T-helper 2 cell treated with Interferon-gamma antibody and Interleukin-4, amounts not matched to agents 100 ng/mL and 5 ng/mL, for 36 hours (primary cell): ENCODE measurements at regions not wholly inside any gene's neighbourhood (a gene's known extent, or its start where the extent isn't known, plus 50 kb on each side); places are given as distances from the start of the nearest gene placed in this dataset.

ENCODE experiments used
- intact Hi-C: fragments of 100-400 bp; cut with micrococcal nuclease; formaldehyde crosslinking; loops from one replicate; pipeline ENCODE4 v1.15.1; 2023

GRCh38 chr4:59983852-59984251 lies 1216.3 kb upstream of the ADGRL3 start:
- intact Hi-C loops = no loop called here

DNA sequence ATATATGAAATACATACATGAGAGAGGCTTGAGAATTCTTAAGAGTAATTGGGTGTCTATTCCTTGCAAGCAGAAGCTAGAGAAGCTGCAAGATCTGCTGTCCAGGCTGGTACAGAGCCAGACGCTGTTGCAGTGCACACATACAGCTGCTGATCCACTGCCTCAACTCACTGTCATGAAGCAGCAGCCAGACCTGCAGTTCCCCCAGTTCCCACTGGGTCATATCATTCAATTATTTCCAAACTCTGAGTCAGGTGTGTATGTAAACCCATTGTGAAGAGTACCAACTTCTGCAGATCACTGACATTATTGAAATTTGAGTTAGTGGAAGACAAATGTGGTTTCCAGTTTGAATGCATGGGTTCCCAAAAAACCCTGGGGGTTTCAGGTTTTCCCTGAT lies 1212.8 kb upstream of the ADGRL3 start:
- intact Hi-C loops = no loop called here

GRCh38 chr4:59994118-59994517 lies 1206.0 kb upstream of the ADGRL3 start:
- intact Hi-C loops = no loop called here

DNA sequence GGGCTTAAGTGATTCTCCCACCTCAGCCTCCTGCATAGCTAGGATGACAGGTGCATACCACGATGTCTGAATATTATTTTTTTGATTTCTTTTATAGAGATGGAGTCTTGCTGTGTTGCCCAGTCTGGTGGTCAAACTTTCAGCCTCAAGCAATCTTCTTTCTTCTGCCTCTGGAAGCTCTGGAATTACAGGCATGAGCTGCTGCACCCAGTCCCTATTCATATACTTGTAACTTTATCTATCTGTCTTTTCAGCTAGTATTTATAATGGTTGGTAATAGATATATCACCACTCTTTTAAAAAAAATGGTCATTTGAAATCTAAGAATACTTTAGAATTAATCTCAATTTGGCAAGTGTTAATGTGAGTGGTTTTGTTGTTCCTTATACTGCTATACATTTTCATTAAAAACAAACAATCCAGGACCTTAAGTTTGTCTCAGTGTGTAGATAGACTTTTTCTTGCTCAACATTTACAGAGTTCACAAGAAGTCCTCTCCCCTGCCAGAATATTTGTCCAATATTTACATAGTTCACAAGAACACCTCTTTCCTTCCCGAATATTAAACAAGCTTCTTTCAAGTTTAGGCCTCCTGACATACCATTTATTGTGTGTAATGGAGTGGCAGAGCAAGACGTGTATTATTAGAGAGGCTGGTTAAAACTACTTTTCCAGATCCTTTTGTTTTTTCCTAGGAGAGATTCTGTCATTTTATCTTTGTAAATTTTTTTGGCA lies 1197.4 kb upstream of the ADGRL3 start:
- intact Hi-C loops = no loop called here

- intact Hi-C loops = no loop called here
These were observed 1186.5 kb upstream of the ADGRL3 start for GRCh38 chr4:60013464-60014184.

GRCh38 chr4:60016971-60017370 lies 1183.2 kb upstream of the ADGRL3 start:
- intact Hi-C loops = no loop called here

- intact Hi-C loops = no loop called here
These were observed 1180.9 kb upstream of the ADGRL3 start for GRCh38 chr4:60019180-60019579.

DNA sequence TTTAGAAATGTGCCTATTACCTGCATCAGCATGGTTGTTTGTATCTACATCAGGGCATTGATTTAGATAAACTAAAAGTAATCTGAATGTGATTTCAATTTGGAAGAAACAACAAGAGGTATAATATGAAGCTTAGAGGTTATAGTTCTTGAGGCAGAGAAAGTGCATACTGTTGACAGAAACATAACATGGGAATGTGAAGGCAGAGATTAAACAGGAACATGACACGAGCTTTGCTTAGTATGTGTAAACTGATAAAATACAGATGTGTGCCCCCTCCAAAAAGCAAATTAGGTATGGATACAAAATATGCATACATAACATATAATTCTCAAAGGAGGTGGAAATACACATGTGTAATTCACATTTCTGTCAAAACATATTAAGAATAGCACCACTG lies 1180.2 kb upstream of the ADGRL3 start:
- intact Hi-C loops = no loop called here

GRCh38 chr4:60020389-60020788 lies 1179.7 kb upstream of the ADGRL3 start:
- intact Hi-C loops = no loop called here

GRCh38 chr4:60033826-60034225 lies 1166.3 kb upstream of the ADGRL3 start:
- intact Hi-C loops = no loop called here

- intact Hi-C loops = no loop called here
These were observed 1165.8 kb upstream of the ADGRL3 start for GRCh38 chr4:60034361-60034760.

DNA sequence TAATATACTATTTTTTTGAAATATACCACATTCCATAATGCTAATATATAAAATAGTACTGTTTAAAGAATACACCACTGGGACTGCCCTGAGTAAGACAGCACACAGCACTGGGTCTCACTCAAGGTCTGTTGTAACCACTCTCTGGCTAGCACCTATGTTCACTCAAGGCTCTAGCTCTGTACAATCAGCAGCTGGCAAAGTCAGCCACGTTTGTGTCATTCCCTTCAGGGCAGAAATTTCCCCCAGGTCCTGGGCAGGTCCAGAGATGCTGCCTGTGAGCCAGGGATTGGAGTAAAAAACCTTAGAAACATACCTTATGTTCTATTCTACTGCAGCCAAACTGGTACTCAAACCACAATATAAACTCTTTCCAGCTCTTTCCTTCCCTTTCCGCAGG lies 1160.2 kb upstream of the ADGRL3 start:
- intact Hi-C loops = no loop called here

DNA sequence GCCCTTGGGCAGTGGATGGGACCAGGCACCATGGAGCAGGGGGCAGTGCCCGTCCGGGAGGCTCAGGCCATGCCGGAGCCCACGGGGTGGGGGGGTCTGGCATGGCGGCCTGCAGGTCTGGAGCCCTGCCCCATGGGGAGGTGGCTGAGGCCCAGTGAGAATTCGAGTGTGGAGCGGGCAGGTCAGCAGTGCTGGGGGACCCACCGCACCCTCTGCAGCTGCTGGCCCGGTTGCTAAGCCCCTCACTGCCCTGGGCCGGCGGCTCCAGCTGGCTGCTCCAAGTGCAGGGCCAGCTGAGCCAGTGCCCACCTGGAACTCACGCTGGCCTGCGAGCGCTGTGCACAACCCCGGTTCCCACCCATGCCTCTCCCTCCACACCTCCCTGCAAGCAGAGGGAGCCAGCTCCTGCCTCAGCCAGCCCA lies 1157.9 kb upstream of the ADGRL3 start:
- intact Hi-C loops = no loop called here

- intact Hi-C loops = no loop called here
These were observed 1157.2 kb upstream of the ADGRL3 start for GRCh38 chr4:60042941-60043340.

DNA sequence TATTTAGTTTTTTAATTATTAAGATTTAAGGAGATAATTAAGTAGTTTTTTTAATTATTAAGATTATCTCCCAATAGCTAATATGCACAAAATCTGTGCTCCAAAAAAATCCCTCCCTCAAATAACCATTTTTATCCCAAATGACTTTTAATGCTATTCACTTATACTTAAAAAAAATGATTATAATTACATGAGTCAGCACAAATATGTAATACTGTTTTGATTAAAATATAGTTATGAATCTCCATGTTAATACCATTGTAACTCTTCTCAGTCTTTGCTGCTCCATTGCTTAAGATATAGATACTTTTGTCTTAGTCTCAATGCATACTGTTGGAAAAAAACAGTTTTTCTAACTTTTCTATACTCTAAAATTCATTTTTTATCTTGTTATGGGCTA lies 1121.1 kb upstream of the ADGRL3 start:
- intact Hi-C loops = no loop called here

GRCh38 chr4:60081839-60082238 lies 1118.3 kb upstream of the ADGRL3 start:
- intact Hi-C loops = no loop called here

DNA sequence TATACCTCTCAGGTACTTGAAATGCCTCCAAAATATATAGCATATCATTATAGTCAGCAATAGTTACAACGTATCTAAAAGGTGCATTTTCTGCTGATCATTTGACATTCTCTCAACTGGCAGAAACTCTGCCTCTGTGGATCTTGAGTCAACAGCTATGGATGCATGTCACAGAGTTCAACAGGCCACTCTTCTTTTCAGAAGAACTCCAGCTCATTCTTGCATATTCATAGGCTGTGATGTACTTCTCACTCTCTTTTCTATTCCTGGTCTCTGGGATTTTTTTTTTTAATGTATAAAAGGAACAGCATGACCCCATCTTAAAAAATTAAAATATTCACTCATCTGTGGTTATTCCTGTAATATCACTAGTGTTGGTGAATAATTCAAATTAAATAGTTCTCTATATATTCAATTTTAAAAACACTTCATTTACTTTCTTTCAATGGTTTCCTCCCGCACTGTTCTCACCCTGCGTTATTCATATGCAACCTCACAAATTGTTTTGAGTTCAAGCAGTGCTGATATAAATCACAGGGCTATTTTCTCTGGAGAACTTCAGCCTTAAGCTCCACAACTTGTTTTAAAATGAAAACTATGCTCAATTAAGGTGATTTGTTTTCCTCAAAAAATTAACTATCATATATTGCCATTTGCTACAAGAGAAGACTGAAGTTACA lies 1111.2 kb upstream of the ADGRL3 start:
- intact Hi-C loops = no loop called here

GRCh38 chr4:60089546-60090273 lies 1110.4 kb upstream of the ADGRL3 start:
- intact Hi-C loops = no loop called here

GRCh38 chr4:60096676-60097075 lies 1103.5 kb upstream of the ADGRL3 start:
- intact Hi-C loops = no loop called here

- intact Hi-C loops = no loop called here
These were observed 1083.5 kb upstream of the ADGRL3 start for GRCh38 chr4:60116592-60116991.

DNA sequence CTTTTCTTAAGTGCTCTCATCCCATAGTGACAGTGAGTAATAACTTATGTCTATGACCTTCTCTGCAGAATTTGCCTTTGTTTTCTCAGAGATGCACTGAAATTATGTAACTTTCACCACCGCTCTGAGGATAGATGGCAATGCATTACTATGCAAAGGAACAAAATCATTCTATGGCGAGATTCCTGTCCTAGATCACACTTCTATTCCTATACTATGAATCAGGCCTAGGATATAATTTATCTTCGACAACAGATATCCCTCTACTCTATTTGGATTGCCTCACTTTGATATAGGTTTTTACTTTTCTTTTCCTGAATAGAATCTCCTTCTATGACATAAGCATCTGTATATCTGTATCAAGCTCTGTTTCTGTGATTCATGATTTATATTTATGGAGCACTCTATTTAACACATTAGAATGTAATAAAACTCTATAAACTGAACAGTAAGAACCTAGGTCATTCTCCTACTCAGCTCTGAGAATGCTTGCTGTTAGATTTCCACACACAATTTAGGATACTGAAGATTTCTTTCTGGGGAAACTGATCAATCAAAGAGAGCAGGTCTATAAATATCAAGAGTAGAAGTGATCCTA lies 1082.3 kb upstream of the ADGRL3 start:
- intact Hi-C loops = no loop called here
